ENCODE measurements at regions not wholly inside any gene's neighbourhood (a gene's known extent, or its start where the extent isn't known, plus 50 kb on each side); places are given as distances from the start of the nearest gene placed in this dataset.

DNA sequence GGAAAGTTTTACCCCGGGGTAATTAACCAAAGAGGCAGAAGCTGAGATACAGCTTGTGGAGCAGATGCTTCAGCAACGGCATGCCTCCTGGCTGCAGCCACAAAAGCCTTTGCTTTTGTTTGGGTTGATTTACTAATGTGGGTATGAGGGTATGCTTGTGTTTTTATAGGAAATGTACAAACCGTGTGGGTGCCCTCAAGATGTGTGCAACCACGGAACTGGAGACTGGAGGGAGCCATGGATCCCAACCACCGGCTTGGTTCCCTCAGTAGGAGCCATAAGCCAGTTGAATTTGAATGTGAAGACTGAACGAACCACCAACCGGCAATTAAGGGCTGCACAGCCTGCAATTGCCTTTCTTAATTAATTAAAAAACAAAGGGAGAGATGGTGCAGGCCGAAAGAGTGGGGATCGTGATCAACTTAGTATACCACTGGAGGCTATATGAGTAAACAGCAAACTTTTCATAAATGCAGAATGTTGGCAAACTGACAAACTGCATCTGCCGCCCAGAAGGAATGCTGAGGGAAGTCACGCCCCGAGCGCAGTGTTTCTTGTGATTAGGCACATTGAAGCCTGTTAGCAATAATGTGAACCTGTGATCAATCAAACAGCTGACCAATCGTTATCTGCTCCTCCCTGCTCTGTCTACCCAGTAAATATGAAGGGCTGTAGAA lies 104.1 kb downstream of the DISP1 start:
- TF ChIP-seq, protein P1, sequence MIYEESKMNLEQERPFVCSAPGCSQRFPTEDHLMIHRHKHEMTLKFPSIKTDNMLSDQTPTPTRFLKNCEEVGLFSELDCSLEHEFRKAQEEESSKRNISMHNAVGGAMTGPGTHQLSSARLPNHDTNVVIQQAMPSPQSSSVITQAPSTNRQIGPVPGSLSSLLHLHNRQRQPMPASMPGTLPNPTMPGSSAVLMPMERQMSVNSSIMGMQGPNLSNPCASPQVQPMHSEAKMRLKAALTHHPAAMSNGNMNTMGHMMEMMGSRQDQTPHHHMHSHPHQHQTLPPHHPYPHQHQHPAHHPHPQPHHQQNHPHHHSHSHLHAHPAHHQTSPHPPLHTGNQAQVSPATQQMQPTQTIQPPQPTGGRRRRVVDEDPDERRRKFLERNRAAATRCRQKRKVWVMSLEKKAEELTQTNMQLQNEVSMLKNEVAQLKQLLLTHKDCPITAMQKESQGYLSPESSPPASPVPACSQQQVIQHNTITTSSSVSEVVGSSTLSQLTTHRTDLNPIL (CRISPR knock-in tag; IDR thresholded peaks at IDR 0.05; ENCODE audit: low read depth): no peak
- TF ChIP-seq, protein P2, sequence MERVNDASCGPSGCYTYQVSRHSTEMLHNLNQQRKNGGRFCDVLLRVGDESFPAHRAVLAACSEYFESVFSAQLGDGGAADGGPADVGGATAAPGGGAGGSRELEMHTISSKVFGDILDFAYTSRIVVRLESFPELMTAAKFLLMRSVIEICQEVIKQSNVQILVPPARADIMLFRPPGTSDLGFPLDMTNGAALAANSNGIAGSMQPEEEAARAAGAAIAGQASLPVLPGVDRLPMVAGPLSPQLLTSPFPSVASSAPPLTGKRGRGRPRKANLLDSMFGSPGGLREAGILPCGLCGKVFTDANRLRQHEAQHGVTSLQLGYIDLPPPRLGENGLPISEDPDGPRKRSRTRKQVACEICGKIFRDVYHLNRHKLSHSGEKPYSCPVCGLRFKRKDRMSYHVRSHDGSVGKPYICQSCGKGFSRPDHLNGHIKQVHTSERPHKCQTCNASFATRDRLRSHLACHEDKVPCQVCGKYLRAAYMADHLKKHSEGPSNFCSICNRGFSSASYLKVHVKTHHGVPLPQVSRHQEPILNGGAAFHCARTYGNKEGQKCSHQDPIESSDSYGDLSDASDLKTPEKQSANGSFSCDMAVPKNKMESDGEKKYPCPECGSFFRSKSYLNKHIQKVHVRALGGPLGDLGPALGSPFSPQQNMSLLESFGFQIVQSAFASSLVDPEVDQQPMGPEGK (CRISPR knock-in tag; IDR thresholded peaks at IDR 0.05; ENCODE audit: borderline replicate concordance): no peak
- TF ChIP-seq GLIS3 (CRISPR knock-in tag; IDR thresholded peaks at IDR 0.05) (no peak), OSR1 (CRISPR knock-in tag; IDR thresholded peaks at IDR 0.05) (no peak), BACH2 (CRISPR knock-in tag; IDR thresholded peaks at IDR 0.05; ENCODE audit: borderline replicate concordance) (no peak), TOX (CRISPR knock-in tag; IDR thresholded peaks at IDR 0.05; ENCODE audit: borderline replicate concordance) (no peak), TCF4 (CRISPR knock-in tag; IDR thresholded peaks at IDR 0.05; ENCODE audit: borderline replicate concordance) (no peak), ARNTL (CRISPR knock-in tag; IDR thresholded peaks at IDR 0.05; ENCODE audit: borderline replicate concordance, low read depth) (no peak)
